Heart right ventricle (tissue), 16 donors: ENCODE measurements at regions not wholly inside any gene's neighbourhood (a gene's known extent, or its start where the extent isn't known, plus 50 kb on each side); places are given as distances from the start of the nearest gene placed in this dataset.

Source experiments
- ATAC-seq, 8 donors: fragments of 200-7000 bp; cut with Tn5 transposase; one replicate each; pipeline ENCODE4 v1.9.1; 2020; ENCODE audit warnings: mild to moderate bottlenecking in 8 of 8, moderate library complexity in 8 of 8, moderate number of reproducible peaks in 1 of 8
- DNase-seq, 2 donors: peaks; one replicate each; pipeline ENCODE4 v3.0.0-alpha.2; 2020
- H3K27ac ChIP-seq, 10 donors: fragments of 200-600 bp; sonication (generic) in 2 of 10; one replicate each; pipeline versions ENCODE4 v1.5.0 to v1.8.0; 2020 to 2022; ENCODE audit warnings: mild to moderate bottlenecking in 3 of 10
- H3K27me3 ChIP-seq, 7 donors: fragments of 200-600 bp; one replicate each; pipeline ENCODE4 v1.8.0; 2021 to 2022; ENCODE audit warnings: mild to moderate bottlenecking in 2 of 7
- H3K36me3 ChIP-seq, 9 donors: fragments of 200-600 bp; sonication (generic) in 1 of 9; one replicate each; pipeline versions ENCODE4 v1.5.0 to v1.8.0; 2020 to 2022; ENCODE audit warnings: mild to moderate bottlenecking in 2 of 9
- H3K4me1 ChIP-seq, 9 donors: fragments of 200-600 bp; sonication (generic) in 1 of 9; one replicate each; pipeline versions ENCODE4 v1.5.0 to v1.8.0; 2020 to 2022; ENCODE audit warnings: mild to moderate bottlenecking in 4 of 9
- H3K4me3 ChIP-seq, 10 donors: fragments of 200-600 bp; sonication (generic) in 2 of 10; one replicate each; pipeline versions ENCODE4 v1.5.0 to v1.8.0; 2020 to 2022; ENCODE audit warnings: mild to moderate bottlenecking in 7 of 10, moderate library complexity in 2 of 10
- H3K9me3 ChIP-seq, 11 donors: fragments of 200-600 bp in 10 of 11; sonication (generic) in 2 of 11; one replicate each; pipeline versions ENCODE4 v1.5.0 to v1.8.0; 2013 to 2022; ENCODE audit warnings: mild to moderate bottlenecking in 2 of 11, control low read depth in 1 of 11, moderate library complexity in 1 of 11
- CTCF ChIP-seq, 9 donors: fragments of 200-600 bp; sonication (generic) in 2 of 9; IDR thresholded peaks; one replicate each; pipeline versions ENCODE4 v1.5.0 to v1.8.0; 2021 to 2022; ENCODE audit warnings: antibody characterized with exemption in 9 of 9, mild to moderate bottlenecking in 5 of 9, moderate library complexity in 1 of 9
- WGBS, 2 donors: extraction: QIAGEN DNeasy Blood & Tissue Kit; methylation state at CpG; one replicate each; pipeline ENCODE4 v1.1.7; 2013; ENCODE audit warnings: inconsistent platforms in 1 of 2; 5-methylcytosine and 5-hydroxymethylcytosine counted together
- intact Hi-C, 10 donors: fragments of 100-400 bp; cut with DNase I; formaldehyde crosslinking; loops; one replicate each; pipeline versions ENCODE4 v1.11.1 to v1.14.2; 2022
- donor health status: Arrhythmogenic right ventricular cardiomyopathy.
- donor health status: ischemic (EF 13 %, LVEDD 7.1; RV severe dilation, severe dysfunction).
- donor health status: healthy with polysubstance abuse.
- donor health status: DM: no; HTN: yes; CAD: no.
- donor health status: DM: no; HTN: no; CAD: no.
- donor health status: ischemic (EF 25% LVEDD 6.9; RV normal size, moderate dysfunction).
- donor health status: ischemic (EF 25% LVEDD 5.7; RV mildly dilated, moderate dysfunction).
- donor health status: healthy.
- donor health status: DM: yes; HTN: yes; CAD: no.
- donor health status: Ischemic cardiomyopathy.
- donor health status: ischemic (EF 35%, LVEDD 5.7; RV mildly dilated, moderate dysfunction).
- donor health status: nonischemic (EF 11% LVEDD 7.7; RV severe dilation, severe dysfunction).
- donor health status: DM: yes; HTN: yes; CAD: no.
- donor health status: PGD.
- donor health status: ischemic (EF 29% LVEDD 5.4; RV normal size, mild dysfunction).
- donor health status: nonischemic (EF 23%, LVEDD 6.1; RV moderate dilation, normal function).

GRCh38 chr18:59060551-59060950 is 79.1 kb upstream of the SEC11C start:
- Histone ChIP-seq H3K4me1 (peaks cover 4 to 33% (median 12%) of the 10 kb centered on the region in 9 donors), H3K9me3 (no peaks in the 10 kb centered on the region), H3K36me3 (no peaks in the 10 kb centered on the region), H3K27ac (no peak overlapping the region), H3K4me3 (no peak overlapping the region), H3K27me3 (no peaks in the 10 kb centered on the region)
- ATAC-seq = peak in 5 of 8 donors; percentile 34 to 79 (median 64)
- TF ChIP-seq CTCF (IDR thresholded peaks at IDR 0.05) = no peak
- 47 to 48% methylated on average over 3 of the region's 3 CpGs for WGBS, 2 donors
- no peak for DNase-seq
- intact Hi-C loops = no loop called here

GRCh38 chr18:59061914-59062642 is 77.6 kb upstream of the SEC11C start:
- Histone ChIP-seq H3K9me3 (no peaks in the 10 kb centered on the region), H3K4me1 (peaks cover 0 to 27% (median 10%) of the 10 kb centered on the region in 9 donors), H3K27me3 (no peaks in the 10 kb centered on the region), H3K27ac (no peak overlapping the region), H3K4me3 (no peak overlapping the region), H3K36me3 (no peaks in the 10 kb centered on the region)
- no peak for ATAC-seq
- no peak for DNase-seq
- intact Hi-C loops = no loop called here
- no peak for TF ChIP-seq CTCF (IDR thresholded peaks at IDR 0.05)
- 97 to 98% methylated on average over 14 of the region's 14 CpGs for WGBS, 2 donors

GRCh38 chr18:59062643-59063006 is 77.1 kb upstream of the SEC11C start:
- intact Hi-C loops = no loop called here
- Histone ChIP-seq H3K4me1 (peaks cover 0 to 22% (median 9%) of the 10 kb centered on the region in 9 donors), H3K27me3 (no peaks in the 10 kb centered on the region), H3K4me3 (no peak overlapping the region), H3K27ac (peak overlapping the region in 1 of 10 donors; percentile 52), H3K36me3 (no peaks in the 10 kb centered on the region), H3K9me3 (no peaks in the 10 kb centered on the region)
- ATAC-seq (no peak), DNase-seq (no peak)
- no peak for TF ChIP-seq CTCF (IDR thresholded peaks at IDR 0.05)
- WGBS, 2 donors = 95 to 97% methylated on average over 13 of the region's 13 CpGs

GRCh38 chr18:59063300-59063906 is 76.3 kb upstream of the SEC11C start:
- intact Hi-C loops = no loop called here
- peak in 6 of 8 donors; percentile 16 to 70 (median 44) for ATAC-seq
- Histone ChIP-seq H3K4me3 (no peak overlapping the region), H3K27me3 (no peaks in the 10 kb centered on the region), H3K4me1 (peaks cover 0 to 14% (median 9%) of the 10 kb centered on the region in 9 donors), H3K9me3 (no peaks in the 10 kb centered on the region), H3K27ac (peak overlapping the region in 4 of 10 donors; percentile 12 to 52 (median 35)), H3K36me3 (no peaks in the 10 kb centered on the region)
- no peak for TF ChIP-seq CTCF (IDR thresholded peaks at IDR 0.05)
- DNase-seq = no peak
- 56 to 59% methylated on average over 7 of the region's 7 CpGs for WGBS, 2 donors
